GM12878 (cell line): ENCODE measurements at regions not wholly inside any gene's neighbourhood (a gene's known extent, or its start where the extent isn't known, plus 50 kb on each side); places are given as distances from the start of the nearest gene placed in this dataset.

Experiments used
- ATAC-seq: fragments of 200-7000 bp; cut with Tn5 transposase; 3 replicates; pipeline ENCODE4 v1.9.1; 2020; ENCODE audit warnings: mild to moderate bottlenecking, moderate library complexity
- BruUV-seq: library from RNA; stranded (reverse); fragments of 400-500 nt; replicated peaks from 2 replicates; lab custom pipeline; 2021; lab: Mats Ljungman, UMichigan
- CTCF ChIA-PET: fragments of 300-600 bp; sonication (Branson Sonifier 250); formaldehyde crosslinking; extraction: SDS; loops from one replicate; lab custom pipeline; 2021; ENCODE audit warnings: inconsistent platforms; lab: Yijun Ruan, JAX
- POLR2A ChIA-PET: fragments of 350-600 bp; formaldehyde crosslinking; extraction: SDS; loops from one replicate; lab custom pipeline; 2021; ENCODE audit warnings: inconsistent platforms; lab: Charles Lee
- RAD21 ChIA-PET: fragments of 300-600 bp; sonication (Branson Sonifier 250); formaldehyde crosslinking; loops from one replicate; lab custom pipeline; 2023; ENCODE audit warnings: antibody characterized with exemption; ENCODE audit not compliant: unreplicated experiment; lab: Charles Lee
- SMC1A ChIA-PET: fragments of 300-600 bp; sonication (Branson Sonifier 250); formaldehyde crosslinking; loops from one replicate; lab custom pipeline; 2023; ENCODE audit not compliant: unreplicated experiment, uncharacterized antibody; lab: Charles Lee
- DNase-seq: peaks from one replicate; pipeline ENCODE4 v3.0.0-alpha.2; 2011; ENCODE audit warnings: low read depth, low spot score
- FAIRE-seq: peaks from 3 replicates; lab custom pipeline; 2011; peaks lifted over from hg19 to GRCh38; lab: Jason Lieb, UNC
- H2AFZ ChIP-seq: 2 replicates; pipeline ENCODE4 v1.6.0; 2011; ENCODE audit warnings: low read depth, low read length, control low read depth; ENCODE audit not compliant: control insufficient read depth
- H3K27ac ChIP-seq: 2 replicates; pipeline ENCODE4 v1.5.1; 2011; ENCODE audit warnings: control low read depth; ENCODE audit not compliant: control insufficient read depth, insufficient read depth
- H3K27me3 ChIP-seq, 2 experiments: replicated peaks in 1 of 2; 2 replicates each; pipeline versions ENCODE4 v1.6.0 to v1.6.1; 2011; ENCODE audit warnings: low read length in 1 of 2; ENCODE audit not compliant: control insufficient read depth in 2 of 2, insufficient read depth in 2 of 2
- H3K36me3 ChIP-seq, 2 experiments: 2 replicates each; pipeline ENCODE4 v1.5.1; 2011; ENCODE audit warnings: low read length in 1 of 2; ENCODE audit not compliant: control insufficient read depth in 2 of 2, insufficient read depth in 2 of 2
- H3K4me1 ChIP-seq: 2 replicates; pipeline ENCODE4 v1.6.1; 2011; ENCODE audit warnings: mild to moderate bottlenecking, low read length, moderate library complexity, mixed read lengths; ENCODE audit not compliant: control insufficient read depth, insufficient read depth
- H3K4me2 ChIP-seq: 2 replicates; pipeline ENCODE4 v1.6.0; 2011; ENCODE audit warnings: control low read depth; ENCODE audit not compliant: control insufficient read depth, insufficient read depth
- H3K4me3 ChIP-seq: fragments of 200-600 bp; sonication (generic); 2 replicates; pipeline ENCODE4 v1.5.1; 2016
- H3K79me2 ChIP-seq: 2 replicates; pipeline ENCODE4 v1.6.0; 2011; ENCODE audit warnings: low read length; ENCODE audit not compliant: control insufficient read depth, insufficient read depth
- H3K9ac ChIP-seq: 2 replicates; pipeline ENCODE4 v1.8.0; 2011; ENCODE audit warnings: low read length, control low read depth, mixed read lengths; ENCODE audit not compliant: control insufficient read depth, insufficient read depth
- H3K9me3 ChIP-seq: replicated peaks from 3 replicates; pipeline ENCODE4 v1.5.1; 2011; ENCODE audit warnings: mild to moderate bottlenecking, low read length; ENCODE audit not compliant: control insufficient read depth, insufficient read depth
- H4K20me1 ChIP-seq: 2 replicates; pipeline ENCODE4 v1.6.0; 2011; ENCODE audit not compliant: control insufficient read depth, insufficient read depth
- HDAC2 ChIP-seq: fragments of 200-600 bp; sonication (generic); IDR thresholded peaks from 2 replicates; pipeline ENCODE4 v1.6.1; 2017
- LARP7 ChIP-seq: fragments of 450-650 bp; IDR thresholded peaks from 2 replicates; pipeline ENCODE4 v1.6.1; 2017; ENCODE audit warnings: mild to moderate bottlenecking
- MYB ChIP-seq: fragments of 150-350 bp; IDR thresholded peaks from 2 replicates; pipeline ENCODE4 v1.6.1; 2014; ENCODE audit warnings: mild to moderate bottlenecking, low read depth, low read length, borderline replicate concordance
- NRF1 ChIP-seq: conservative IDR thresholded peaks from 2 replicates; pipeline ENCODE4 v1.6.1; 2011; ENCODE audit warnings: mild to moderate bottlenecking, low read depth, low read length, improper control_type of control experiment
- PML ChIP-seq: IDR thresholded peaks from 2 replicates; pipeline ENCODE4 v1.6.1; 2012; ENCODE audit warnings: low read length, inconsistent platforms
- POLR2AphosphoS2 ChIP-seq: IDR thresholded peaks from 2 replicates; pipeline ENCODE4 v1.6.1; 2011; ENCODE audit warnings: low read depth, mild to moderate bottlenecking, low read length, improper control_type of control experiment, moderate library complexity
- SIN3A ChIP-seq: IDR thresholded peaks from 2 replicates; pipeline ENCODE4 v1.6.1; 2012; ENCODE audit warnings: low read depth, low read length, improper control_type of control experiment
- SMAD5 ChIP-seq: IDR thresholded peaks from 2 replicates; pipeline ENCODE4 v1.6.1; 2016; ENCODE audit warnings: antibody characterized with exemption, low read depth
- SP1 ChIP-seq: IDR thresholded peaks from one replicate; pipeline ENCODE4 v1.6.1; 2011; ENCODE audit warnings: low read depth, low read length
- STAT3 ChIP-seq: IDR thresholded peaks from 2 replicates; pipeline ENCODE4 v1.6.1; 2011; ENCODE audit warnings: low read depth, low read length, improper control_type of control experiment
- in situ Hi-C: fragments of 300-500 bp; cut with MboI; formaldehyde crosslinking; loops from 9 replicates; pipeline ENCODE4 v1.14.3; 2018; ENCODE audit warnings: mixed read lengths
- intact Hi-C: fragments of 100-400 bp; cut with micrococcal nuclease; formaldehyde crosslinking; loops from one replicate; pipeline ENCODE4 v1.14.2; 2022; ENCODE audit not compliant: unreplicated experiment
- TF ChIP-seq, protein P1 (sequence below): IDR thresholded peaks from 2 replicates; pipeline ENCODE4 v1.6.1; 2011; ENCODE audit warnings: low read depth, low read length, improper control_type of control experiment, borderline replicate concordance
- TF ChIP-seq, protein P2 (sequence below), 3 experiments: IDR thresholded peaks in 2 of 3; conservative IDR thresholded peaks in 1 of 3; 2 replicates each; pipeline ENCODE4 v1.5.1; 2011; ENCODE audit warnings: low read depth in 3 of 3, low read length in 3 of 3, mild to moderate bottlenecking in 3 of 3, control low read depth in 2 of 3, moderate library complexity in 2 of 3, inconsistent platforms in 1 of 3, mixed read lengths in 1 of 3; ENCODE audit not compliant: control insufficient read depth in 2 of 3, insufficient read depth in 1 of 3; ENCODE audit errors: extremely low read depth in 1 of 3
- TF ChIP-seq, protein P3 (sequence below): fragments of 450-650 bp; IDR thresholded peaks from 2 replicates; pipeline ENCODE4 v1.6.1; 2017; ENCODE audit warnings: mild to moderate bottlenecking, low read depth, inconsistent platforms; ENCODE audit not compliant: poor library complexity, severe bottlenecking
- TF ChIP-seq, protein P4 (sequence below): IDR thresholded peaks from 2 replicates; pipeline ENCODE4 v1.6.1; 2011; ENCODE audit warnings: borderline replicate concordance, low read depth, mild to moderate bottlenecking, moderate library complexity, low read length; ENCODE audit not compliant: insufficient read depth, poor library complexity, severe bottlenecking
- TF ChIP-seq, protein P5 (sequence below): fragments of 150-350 bp; IDR thresholded peaks from 2 replicates; pipeline ENCODE4 v1.6.1; 2016; ENCODE audit warnings: low read depth, low read length

DNA sequence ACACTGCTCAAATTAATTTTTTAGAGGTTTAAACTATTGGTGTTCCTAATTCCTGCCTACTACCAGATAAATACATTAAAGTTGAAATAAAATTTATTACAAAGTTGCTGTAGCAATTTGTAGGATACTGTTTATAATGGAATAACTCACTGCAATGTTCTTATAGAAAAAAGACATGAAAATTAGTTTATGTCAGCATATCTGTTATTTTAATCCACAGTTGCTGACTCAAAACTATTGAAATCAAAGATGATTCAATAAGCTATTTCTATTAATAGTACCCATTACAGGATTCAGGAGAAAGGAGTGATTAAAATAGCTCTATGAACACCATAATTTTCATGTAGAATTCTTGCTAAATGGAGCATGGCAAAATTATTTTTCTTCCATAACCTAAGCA lies 764.4 kb upstream of the NUDT12 start:
- RAD21 ChIA-PET, result no interaction called here
- Histone ChIP-seq H3K27ac (no peak overlapping the region), H3K9me3 (no peaks in the 10 kb centered on the region; the same call in 2 of the 3 replicates), H3K4me3 (no peak overlapping the region), H3K4me2 (no peak overlapping the region), H3K9ac (no peak overlapping the region), H4K20me1 (no peaks in the 10 kb centered on the region), H3K36me3 (no peaks in the 10 kb centered on the region), H3K79me2 (no peaks in the 10 kb centered on the region), H3K27me3 (no peaks in the 10 kb centered on the region), H2AFZ (no peak overlapping the region), H3K4me1 (no peaks in the 10 kb centered on the region)
- no peak for TF ChIP-seq SIN3A
- TF ChIP-seq, protein P1, sequence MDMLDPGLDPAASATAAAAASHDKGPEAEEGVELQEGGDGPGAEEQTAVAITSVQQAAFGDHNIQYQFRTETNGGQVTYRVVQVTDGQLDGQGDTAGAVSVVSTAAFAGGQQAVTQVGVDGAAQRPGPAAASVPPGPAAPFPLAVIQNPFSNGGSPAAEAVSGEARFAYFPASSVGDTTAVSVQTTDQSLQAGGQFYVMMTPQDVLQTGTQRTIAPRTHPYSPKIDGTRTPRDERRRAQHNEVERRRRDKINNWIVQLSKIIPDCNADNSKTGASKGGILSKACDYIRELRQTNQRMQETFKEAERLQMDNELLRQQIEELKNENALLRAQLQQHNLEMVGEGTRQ, result no peak
- TF ChIP-seq HDAC2, result no peak
- no peak for TF ChIP-seq MYB
- TF ChIP-seq, protein P2, sequence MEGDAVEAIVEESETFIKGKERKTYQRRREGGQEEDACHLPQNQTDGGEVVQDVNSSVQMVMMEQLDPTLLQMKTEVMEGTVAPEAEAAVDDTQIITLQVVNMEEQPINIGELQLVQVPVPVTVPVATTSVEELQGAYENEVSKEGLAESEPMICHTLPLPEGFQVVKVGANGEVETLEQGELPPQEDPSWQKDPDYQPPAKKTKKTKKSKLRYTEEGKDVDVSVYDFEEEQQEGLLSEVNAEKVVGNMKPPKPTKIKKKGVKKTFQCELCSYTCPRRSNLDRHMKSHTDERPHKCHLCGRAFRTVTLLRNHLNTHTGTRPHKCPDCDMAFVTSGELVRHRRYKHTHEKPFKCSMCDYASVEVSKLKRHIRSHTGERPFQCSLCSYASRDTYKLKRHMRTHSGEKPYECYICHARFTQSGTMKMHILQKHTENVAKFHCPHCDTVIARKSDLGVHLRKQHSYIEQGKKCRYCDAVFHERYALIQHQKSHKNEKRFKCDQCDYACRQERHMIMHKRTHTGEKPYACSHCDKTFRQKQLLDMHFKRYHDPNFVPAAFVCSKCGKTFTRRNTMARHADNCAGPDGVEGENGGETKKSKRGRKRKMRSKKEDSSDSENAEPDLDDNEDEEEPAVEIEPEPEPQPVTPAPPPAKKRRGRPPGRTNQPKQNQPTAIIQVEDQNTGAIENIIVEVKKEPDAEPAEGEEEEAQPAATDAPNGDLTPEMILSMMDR (IDR thresholded peaks at IDR 0.05 in 2 of 3, conservative IDR thresholded peaks at IDR 0.05 in 1 of 3; ENCODE audit: control insufficient read depth in 2 of 3, extremely low read depth in 1 of 3, insufficient read depth in 1 of 3, low read depth in 3 of 3, low read length in 3 of 3), result no peak
- no peak for TF ChIP-seq SMAD5
- TF ChIP-seq PML, result no peak
- TF ChIP-seq SP1, result no peak
- TF ChIP-seq POLR2AphosphoS2, result no peak
- TF ChIP-seq, protein P3, sequence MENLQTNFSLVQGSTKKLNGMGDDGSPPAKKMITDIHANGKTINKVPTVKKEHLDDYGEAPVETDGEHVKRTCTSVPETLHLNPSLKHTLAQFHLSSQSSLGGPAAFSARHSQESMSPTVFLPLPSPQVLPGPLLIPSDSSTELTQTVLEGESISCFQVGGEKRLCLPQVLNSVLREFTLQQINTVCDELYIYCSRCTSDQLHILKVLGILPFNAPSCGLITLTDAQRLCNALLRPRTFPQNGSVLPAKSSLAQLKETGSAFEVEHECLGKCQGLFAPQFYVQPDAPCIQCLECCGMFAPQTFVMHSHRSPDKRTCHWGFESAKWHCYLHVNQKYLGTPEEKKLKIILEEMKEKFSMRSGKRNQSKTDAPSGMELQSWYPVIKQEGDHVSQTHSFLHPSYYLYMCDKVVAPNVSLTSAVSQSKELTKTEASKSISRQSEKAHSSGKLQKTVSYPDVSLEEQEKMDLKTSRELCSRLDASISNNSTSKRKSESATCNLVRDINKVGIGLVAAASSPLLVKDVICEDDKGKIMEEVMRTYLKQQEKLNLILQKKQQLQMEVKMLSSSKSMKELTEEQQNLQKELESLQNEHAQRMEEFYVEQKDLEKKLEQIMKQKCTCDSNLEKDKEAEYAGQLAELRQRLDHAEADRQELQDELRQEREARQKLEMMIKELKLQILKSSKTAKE, result no peak
- TF ChIP-seq NRF1, result no peak
- no peak for TF ChIP-seq STAT3
- TF ChIP-seq, protein P4, sequence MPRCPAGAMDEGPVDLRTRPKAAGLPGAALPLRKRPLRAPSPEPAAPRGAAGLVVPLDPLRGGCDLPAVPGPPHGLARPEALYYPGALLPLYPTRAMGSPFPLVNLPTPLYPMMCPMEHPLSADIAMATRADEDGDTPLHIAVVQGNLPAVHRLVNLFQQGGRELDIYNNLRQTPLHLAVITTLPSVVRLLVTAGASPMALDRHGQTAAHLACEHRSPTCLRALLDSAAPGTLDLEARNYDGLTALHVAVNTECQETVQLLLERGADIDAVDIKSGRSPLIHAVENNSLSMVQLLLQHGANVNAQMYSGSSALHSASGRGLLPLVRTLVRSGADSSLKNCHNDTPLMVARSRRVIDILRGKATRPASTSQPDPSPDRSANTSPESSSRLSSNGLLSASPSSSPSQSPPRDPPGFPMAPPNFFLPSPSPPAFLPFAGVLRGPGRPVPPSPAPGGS, result no peak
- TF ChIP-seq, protein P5, sequence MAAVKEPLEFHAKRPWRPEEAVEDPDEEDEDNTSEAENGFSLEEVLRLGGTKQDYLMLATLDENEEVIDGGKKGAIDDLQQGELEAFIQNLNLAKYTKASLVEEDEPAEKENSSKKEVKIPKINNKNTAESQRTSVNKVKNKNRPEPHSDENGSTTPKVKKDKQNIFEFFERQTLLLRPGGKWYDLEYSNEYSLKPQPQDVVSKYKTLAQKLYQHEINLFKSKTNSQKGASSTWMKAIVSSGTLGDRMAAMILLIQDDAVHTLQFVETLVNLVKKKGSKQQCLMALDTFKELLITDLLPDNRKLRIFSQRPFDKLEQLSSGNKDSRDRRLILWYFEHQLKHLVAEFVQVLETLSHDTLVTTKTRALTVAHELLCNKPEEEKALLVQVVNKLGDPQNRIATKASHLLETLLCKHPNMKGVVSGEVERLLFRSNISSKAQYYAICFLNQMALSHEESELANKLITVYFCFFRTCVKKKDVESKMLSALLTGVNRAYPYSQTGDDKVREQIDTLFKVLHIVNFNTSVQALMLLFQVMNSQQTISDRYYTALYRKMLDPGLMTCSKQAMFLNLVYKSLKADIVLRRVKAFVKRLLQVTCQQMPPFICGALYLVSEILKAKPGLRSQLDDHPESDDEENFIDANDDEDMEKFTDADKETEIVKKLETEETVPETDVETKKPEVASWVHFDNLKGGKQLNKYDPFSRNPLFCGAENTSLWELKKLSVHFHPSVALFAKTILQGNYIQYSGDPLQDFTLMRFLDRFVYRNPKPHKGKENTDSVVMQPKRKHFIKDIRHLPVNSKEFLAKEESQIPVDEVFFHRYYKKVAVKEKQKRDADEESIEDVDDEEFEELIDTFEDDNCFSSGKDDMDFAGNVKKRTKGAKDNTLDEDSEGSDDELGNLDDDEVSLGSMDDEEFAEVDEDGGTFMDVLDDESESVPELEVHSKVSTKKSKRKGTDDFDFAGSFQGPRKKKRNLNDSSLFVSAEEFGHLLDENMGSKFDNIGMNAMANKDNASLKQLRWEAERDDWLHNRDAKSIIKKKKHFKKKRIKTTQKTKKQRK, result no peak
- TF ChIP-seq LARP7, result no peak
- POLR2A ChIA-PET, result no interaction called here
- DNase-seq (no peak), FAIRE-seq (no peak), ATAC-seq (no peak)
- intact Hi-C loops (no loop called here), in situ Hi-C loops (no loop called here)
- no TSS peak for BruUV-seq
- CTCF ChIA-PET, result no interaction called here
- SMC1A ChIA-PET, result no interaction called here
